GOT3 (cell line): ENCODE measurements at regions not wholly inside any gene's neighbourhood (a gene's known extent, or its start where the extent isn't known, plus 50 kb on each side); places are given as distances from the start of the nearest gene placed in this dataset.

ENCODE experiments used
- DNase-seq: peaks from one replicate; lab custom pipeline; 2025; ENCODE audit warnings: mixed read lengths; lab: John Stamatoyannopoulos, UW

DNA sequence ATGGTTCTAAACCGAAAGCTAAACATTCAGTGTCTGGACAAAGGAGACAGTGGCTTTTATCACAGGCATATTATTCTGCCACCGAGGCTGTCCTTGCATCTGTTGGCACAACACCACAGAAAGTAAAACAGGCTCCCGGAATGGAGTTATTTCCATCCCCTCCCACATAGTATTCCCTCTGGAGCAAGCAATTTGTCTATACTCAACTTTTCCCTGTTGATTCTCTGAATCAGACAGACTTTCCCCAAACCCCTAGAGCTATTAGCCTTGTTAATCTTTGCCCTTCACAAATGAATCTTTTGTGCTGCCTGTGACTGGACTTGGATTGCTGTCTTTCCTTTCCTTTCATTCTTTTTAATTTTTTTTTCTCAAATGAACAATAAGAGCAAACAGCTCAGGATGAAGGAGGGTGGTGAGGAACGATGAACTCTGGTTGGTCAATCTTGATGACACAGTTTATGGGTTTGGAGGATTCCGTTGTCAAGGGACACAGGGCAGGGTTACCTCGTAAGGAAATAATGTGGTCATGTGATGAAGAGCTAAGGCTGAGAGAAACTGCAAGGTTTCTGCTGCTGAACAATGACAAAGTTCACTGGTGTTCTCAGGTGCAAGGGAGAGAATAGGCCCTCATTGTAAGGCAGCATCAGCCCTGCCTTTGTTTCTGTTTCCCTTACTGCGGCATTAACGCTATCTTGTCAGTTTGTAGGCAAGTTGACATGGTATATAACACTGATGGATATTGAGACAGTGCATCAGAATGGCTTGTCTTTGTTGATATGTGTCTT, 275.0 kb upstream of the BMP2 start:
- no peak for DNase-seq

DNA sequence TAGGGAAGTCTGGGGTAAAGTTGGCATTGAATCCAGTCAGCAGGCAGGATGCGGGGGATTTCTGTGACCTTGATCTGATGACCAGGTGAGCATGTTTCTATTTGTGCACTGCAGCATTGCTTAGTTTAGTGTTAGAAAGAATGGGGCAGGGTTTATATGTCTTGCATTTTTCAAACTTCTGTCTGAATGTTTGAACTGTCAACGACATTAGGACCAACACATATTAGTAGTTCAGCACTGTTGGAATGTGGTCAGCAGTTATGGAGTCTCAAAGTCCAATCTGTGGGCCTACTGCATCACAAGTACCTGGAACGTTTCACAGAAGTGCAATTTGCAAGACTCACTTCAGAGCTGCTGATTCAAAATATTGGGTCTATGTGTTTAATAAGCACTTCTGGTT, 276.6 kb upstream of the BMP2 start:
- no peak for DNase-seq

DNA sequence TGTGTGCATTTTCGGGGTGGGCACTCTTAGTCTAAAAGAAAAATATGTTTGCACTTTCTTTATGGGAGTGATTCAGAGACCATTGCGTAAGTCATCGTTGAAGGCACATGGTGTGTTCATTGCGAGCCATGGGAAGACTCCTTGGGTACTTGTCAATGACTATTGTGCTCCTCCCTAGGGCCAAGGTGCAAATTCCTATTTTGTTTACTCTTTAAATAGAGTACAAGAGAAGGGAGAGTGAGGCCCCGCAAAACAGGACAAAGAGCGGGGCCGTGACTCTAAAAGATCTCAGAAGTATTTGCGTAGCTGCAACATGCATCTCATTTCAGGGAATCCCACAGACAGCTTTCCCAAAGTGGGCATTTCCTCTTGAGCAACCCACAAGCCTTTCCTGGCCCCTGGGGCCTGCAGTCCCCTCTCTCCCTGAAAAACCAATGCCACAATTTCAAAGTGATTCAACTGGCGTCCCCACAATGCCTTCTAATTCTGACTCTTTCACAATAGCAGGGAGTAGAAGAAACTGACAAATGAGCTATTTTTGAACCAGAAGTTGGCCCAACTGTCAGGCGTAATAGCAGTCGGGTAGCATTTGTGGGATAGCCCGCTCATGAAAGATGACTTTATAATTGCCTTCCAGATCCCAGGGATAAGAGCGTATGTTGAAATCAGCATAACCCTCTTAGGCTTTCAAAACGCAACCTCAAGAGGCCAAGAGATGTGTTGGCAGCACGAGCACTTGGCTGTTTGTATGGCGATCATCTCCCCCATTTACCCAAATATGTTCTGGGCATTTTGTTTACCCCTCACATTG, 277.9 kb upstream of the BMP2 start:
- no peak for DNase-seq

DNA sequence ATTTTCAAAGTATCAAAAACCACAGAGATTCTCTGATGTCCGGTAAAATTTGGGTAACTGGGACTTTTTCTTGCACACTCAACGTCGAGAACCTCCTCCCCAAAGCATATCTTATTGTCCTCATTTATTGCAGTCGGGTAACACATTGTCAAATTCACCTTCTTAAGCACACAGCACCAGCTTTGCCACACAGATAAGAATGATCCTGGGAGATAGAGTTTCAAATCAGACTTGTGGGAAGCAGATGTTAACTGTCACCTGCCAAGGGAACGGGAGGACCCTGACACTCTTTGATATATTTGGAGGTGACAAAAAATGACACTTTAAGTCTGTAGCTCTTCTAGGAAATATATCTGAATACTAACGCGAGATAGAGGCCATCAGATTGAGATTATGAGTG, 282.1 kb upstream of the BMP2 start:
- no peak for DNase-seq

DNA sequence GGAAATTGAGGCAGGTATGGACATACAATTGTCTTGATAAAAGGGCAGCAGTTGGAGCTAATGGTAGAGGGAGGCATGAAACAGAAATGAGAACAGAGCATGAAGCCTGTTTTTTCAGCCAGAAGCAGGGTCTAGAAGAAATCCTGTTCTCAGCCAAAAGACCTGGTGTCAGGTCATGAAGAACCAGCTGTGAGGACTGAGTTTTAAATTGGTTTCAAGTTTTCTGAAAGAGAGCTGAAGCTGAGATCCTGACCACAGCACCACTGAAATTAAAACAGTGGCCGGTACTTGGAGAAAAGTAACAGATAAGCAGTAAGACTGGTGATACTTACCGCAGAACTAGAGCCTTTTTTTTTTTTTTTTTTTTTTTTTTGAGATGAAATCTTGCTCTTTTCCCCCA, 283.8 kb upstream of the BMP2 start:
- DNase-seq = no peak

DNA sequence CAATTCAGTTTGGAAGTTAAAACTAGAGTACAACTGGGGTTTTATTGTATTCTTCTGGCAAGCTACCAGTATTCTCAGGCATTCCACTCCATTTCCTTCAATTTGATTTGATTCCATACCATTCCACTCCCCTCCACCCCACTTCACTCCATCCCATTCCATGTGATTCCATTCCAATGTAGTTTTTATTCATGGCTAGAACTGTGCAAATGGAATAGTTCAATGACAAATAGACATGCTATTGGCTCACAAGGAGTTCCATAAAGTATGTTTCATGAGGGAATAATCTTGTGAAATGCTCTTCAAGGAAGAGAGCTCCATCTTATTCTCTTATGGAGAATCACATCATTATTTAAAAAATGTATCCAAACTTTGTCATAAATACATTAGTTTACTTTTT, 285.0 kb upstream of the BMP2 start:
- no peak for DNase-seq

DNA sequence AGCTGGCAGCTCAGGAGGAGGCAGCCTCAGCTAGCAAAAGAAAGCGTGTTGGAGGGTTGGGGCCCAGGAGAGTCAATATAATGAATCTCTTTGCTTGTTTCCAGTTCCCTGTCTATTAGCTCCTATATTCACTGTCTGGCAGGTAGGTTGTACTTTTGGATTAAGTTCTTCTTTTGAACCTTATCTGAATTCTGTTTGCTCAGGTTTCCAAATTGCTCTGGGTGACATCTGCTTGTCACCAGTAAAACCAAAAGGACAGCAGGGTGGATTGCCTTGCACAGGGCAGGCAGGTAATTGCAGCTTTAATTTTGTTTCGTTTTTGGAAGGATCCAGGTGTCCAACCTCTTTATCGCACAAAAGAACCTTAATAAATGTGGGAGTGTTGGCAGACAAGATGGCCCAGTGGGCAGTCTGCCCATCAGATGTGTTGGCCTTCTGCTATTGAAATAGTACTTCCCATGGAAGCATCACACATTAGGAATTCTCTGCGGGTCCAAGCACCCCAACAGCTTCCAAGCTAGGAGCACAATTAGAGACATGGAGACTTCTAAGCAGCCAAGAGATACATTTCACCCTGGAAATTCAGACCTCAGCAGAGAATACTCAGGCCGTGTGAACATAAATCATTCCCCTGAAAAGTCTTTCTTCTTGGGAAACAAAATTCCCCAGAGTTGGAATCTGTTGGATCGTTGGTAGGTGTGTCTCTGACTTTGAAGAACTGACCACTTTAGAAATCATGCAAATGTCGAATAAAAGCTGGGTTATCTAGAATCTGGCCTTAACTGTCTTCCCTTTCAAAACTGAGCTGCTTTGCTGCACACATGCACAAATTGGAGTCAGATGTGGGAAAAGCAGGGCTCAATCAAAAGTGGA, 286.9 kb upstream of the BMP2 start:
- no peak for DNase-seq

DNA sequence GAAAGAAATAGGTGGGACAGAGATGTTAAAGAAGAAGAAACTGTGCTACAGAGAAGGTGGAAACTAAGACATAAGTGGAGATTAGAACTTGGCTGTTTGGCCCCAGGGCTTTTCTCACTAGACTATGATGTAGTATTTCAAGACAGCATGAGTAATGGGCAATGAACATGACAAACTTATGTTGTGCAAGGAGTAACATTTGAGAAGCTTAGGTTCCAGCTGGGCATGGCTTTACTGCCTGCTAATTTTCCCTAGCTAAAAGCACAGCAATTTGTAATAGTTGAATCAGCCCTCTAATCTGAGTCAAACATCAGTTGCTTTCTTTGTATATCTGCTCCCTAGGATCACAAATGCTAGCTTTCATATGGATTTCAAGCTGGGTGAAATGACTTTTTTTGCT, 294.3 kb upstream of the BMP2 start:
- DNase-seq = no peak

DNA sequence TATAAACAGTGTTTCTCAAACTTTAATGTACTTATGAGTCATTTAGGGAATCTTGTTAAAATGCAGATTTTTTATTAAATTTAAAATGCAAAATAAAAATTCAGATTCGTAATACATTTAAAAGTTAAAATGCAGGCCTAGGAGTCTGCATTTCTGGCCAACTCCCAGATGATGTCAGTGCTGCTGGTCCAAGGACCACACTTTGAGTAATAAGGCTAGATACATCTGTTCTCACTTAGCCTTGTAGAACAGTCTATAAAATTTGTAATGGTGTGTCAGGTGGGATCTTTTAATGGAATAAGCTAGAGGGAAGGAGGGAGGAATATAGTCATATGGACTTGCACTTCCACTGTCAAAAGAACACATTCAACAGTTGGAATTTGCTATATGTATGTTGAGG, 295.6 kb upstream of the BMP2 start:
- no peak for DNase-seq

DNA sequence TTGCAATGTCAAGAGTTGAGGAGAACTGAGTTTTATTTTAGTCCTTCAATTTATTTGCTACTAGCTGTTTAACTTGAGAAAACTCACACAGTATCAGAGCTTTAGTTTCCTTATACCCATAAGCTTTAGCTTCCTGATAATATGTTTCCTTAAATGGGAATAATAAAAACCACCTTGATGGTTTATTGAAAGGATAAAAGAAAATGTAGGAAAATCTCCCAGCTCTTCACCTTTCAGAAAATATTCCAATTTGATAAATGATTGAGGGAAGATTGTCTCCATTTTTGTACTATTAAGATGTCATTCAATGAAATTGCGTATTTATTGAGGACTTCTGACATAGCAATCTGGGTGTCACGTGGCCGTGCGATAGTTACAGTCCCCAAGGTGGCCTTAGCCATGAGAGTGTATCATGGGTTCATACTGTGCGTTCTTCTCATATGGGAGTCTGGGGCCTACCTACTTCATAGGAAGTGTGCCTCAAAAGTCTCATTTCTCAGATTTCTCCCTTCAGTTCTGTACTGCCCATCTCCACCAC, 296.3 kb upstream of the BMP2 start:
- no peak for DNase-seq

DNA sequence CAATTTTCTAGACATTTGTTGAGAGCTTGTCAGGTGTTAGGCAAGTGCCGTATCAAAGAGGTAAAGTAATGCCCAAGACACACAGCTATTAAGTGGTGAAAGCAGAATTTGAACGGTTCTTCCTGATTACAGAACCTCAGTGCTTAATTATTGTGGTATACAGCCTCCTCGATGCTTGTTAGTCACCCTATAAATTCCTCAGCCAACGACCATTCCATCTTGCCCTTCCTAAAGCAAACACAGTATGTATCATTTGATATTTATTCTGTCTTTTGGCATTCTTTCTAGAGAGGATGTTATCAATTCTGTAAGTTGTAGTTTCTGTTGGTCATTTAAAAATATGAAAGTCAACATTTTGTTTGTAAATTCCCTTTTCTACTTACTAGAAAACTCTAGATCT, 297.8 kb upstream of the BMP2 start:
- DNase-seq = no peak

DNA sequence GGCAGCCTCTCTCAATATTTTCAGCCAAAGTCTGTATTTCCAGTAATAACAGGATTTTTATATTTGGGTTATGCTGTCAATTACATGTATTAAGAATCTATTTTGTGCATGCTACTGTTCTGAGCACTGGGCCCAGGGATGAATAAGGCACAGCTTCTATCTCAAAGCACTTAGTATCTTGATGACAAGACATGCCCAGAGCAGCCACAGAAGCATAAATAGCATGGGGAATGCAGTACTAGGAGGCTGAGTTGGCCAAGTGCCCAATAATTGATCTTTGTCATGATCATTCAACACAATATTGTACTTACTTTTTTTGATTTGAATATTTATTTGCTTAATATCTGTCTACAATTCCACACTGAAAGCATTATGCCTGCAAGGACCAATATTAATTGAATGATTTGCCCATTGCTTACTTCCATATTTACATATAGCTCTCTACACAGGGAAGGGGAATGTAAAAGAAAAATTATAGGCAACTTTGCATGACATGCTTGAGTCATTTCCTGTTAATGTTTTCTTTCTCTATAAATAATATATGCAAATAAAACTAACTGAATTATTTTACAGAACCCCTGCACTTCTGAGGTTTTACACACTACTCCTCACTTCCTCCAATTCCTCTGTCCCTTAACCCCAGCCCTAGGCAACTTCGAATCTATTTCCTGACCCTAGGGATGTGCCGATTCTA, 298.9 kb upstream of the BMP2 start:
- no peak for DNase-seq

DNA sequence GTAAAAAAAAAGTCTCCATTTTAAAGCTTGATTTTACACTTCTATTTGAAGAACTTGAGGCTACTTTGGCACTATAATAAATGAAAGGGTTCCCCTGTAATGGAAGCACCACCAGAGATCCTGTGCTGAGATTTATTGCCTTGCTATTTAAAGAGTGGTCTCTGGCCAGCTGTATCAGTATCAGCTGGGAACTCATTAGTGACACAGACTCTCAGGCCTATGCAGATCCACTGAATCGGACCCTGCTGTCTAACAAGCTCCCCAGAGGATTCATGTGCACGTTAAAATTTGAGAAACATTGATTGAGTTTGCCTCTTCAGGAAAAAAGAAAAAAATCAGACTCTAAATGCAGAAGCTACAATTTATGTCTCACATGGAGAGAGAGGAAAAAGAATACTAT, 299.9 kb upstream of the BMP2 start:
- DNase-seq = no peak

DNA sequence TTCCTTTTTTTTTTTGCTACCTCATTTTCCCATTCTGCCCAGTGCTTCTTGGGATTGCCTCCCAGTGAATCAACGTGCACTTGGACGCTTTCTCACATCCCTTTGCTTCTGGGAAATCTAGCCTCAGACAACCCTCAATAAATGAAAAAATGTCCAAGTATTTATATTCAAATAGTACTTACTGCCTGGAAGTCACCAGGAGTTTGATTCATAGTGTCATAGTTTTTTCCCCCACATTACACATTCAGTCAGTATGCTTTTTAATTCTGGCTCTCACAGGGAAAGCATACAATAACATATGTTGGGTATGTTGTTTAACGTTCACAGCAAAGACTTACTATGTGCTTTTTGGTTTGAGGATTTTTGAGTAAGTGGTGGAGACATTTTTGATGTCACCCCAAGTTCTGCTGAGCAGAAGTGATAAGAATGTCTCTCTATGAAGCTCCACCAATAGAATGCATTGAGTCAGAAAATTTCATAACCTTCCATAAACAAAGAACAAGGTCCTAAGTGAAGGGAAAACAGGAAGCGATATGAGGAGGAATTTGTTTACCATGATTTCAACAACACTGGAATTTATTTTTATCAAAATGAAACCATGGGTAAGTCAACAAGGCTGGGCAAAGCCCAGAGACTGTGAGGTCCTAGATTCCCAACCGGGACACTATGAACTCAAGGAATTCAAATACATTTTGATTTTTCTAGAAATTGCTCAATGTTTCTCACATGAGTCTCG, 301.2 kb upstream of the BMP2 start:
- no peak for DNase-seq

DNA sequence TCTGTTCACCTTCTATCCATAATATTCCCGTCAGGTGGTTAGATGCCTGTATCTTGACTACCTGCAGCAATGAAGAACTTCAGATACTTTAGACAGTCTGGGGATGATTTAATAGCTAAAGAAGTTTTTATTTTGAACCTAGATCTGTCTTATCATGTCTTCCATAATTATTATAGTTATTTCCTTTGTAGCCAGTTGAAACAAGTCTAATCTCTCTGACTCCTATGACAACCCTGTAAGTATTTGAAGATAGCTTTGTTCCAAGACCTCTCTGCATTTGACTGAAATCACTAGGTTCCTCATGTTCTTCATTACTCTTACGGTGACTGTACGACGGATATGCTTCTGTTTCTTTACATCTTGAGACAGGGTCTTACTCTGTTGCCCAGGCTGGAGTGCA, 316.6 kb upstream of the BMP2 start:
- DNase-seq = no peak

DNA sequence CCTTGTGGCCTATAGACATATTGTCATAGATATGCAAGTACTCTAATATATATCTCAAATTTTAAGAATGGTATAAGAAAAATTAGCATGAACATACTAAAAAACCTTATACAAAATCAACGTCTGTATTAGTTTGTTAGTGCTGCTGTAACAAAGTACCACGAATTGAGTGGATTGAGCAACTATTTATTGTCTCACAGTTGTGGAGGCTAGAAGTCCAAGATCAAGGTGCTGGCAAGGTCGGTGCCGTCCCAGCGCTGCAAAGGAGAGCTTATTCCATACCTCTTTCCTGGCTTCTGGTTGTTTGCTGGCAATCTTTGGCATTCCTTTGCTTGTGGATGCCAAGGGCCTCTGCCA, 317.6 kb upstream of the FERMT1 start:
- no peak for DNase-seq

DNA sequence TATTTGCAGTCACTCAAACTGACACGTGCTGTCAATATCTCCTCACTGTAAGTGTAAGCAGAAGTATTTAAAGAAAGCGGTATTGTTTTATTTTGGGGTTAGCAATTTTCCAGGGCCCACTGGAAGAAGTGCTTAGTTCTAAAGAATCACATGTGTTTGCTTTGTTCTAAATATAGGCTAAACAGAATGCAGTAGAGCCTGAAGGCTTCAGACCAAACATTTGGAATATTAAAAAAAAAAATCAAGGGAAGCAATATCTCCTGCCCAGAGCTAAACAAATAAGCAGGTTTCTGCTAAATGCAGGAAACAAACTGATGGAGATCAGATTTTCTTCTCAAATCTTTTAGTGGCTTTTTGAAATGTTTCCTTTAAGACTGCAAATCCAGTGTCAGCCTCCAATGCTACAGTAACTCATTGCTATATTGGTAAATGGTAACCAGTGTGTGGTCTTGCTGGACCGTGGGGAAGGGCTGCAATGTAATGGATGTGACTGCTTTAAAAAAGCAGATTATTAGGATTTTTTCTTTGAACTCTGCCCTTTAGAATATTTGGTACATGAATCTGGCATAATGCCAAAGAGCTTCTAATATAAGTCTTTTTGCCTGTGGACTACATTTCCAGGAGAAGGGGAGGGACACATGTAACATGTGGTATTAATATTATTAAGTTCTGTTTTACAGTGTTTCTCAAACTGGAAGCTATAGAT, 317.1 kb upstream of the FERMT1 start:
- DNase-seq = no peak

DNA sequence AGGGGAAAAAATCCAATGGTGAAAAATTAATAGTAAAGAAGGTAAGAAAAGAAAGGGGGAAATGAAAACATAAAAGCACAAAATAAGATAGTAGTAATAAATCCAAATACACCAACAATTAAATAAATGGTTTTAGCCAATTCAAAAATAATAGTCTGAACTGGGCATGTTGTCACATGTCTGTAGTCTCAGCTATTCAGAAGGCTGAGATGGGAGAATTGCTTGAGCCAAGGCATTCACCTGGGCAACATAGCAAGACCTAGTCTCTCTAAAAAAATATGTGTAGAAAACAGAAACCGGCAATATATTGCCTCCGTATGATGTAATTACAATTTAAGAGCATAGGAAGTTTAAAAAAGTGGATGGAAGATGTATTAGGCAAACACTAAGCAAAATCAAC, 311.3 kb upstream of the FERMT1 start:
- no peak for DNase-seq

DNA sequence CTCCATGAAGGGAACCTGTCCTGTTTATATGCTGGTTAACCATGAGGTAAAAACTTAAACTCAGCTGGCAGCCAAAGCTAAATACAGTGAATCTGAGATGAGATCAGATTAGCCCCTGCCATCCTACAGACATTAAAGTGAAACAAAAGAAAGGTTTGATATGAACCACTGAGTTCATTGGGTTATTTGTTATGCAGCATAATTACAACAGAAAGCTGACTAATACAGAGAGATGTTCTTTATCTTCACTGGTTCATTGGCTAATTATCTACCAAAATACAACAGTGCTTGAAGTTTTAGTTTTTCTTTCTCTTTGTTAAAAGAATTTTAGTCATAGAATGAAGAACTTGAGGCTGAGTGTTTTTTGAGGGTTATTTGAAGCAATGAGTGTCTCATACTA, 307.6 kb upstream of the FERMT1 start:
- DNase-seq = no peak

DNA sequence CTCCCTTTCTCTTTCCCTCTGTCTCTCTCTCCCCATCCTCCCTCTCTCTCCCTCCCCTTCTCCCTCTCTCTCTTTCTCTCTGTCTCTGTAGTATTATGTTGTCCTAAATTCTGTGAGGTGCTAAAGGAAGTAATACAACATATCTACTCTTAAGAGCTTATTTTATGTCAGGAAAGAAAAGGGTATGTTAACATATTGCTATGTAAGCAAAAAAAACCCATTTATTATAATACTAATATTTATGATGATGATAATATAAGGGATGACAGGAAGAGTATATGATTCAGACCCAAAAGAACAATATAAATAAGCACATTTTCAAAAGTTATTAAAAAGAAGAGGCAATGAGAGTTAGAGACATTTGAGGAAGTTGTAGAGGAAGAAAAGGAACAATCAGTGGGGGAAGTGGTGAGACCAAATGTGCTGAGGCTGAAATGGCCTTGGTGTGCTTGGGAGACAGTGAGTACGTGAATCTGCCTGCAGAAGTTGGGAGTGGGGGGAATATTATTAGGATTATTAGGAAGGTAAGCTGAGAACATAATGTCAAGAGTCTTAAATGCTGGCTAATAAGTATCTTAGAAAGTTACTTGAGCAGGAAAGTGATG, 303.6 kb upstream of the FERMT1 start:
- DNase-seq = no peak
